Astrocyte of the spinal cord (primary cell): ENCODE measurements at regions not wholly inside any gene's neighbourhood (a gene's known extent, or its start where the extent isn't known, plus 50 kb on each side); places are given as distances from the start of the nearest gene placed in this dataset.

Experiments used
- DNase-seq: peaks from one replicate; pipeline ENCODE4 v3.0.0; 2011; ENCODE audit warnings: low read depth, low spot score
- H3K4me3 ChIP-seq: 2 replicates; pipeline ENCODE4 v1.5.1; 2011; ENCODE audit warnings: low read depth, mild to moderate bottlenecking, low read length, moderate library complexity
- in situ Hi-C: cut with HindIII; loops from 2 replicates; pipeline ENCODE4 v1.10.0; 2017; ENCODE audit warnings: low sequenced_read_pairs
- TF ChIP-seq, protein P1 (sequence below): IDR thresholded peaks from 2 replicates; pipeline ENCODE4 v1.5.1; 2012; ENCODE audit warnings: low read depth, mild to moderate bottlenecking, low read length, inconsistent platforms

DNA sequence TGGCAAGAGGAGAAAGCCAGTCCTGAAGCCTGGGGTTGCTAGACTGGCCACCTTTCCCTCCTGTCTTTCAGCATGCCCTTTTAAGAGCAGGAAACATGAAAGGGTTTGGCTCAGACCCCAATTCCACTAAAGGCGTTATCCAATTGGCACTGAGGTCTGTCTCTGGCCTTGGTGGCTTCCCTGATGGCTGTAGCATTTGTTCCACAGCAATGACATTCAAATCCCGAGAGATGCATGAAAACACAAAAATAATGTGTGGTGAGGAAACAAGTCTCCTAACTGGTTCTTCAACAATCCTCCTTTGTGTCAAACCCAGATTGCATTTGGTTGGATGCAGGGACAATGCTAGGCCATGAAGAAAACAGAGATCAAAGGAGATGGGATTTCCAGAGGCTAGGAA is 56.5 kb upstream of the ADTRP start:
- in situ Hi-C loops, result no loop called here
- H3K4me3 ChIP-seq, result no peak overlapping the region
- DNase-seq, result no peak
- TF ChIP-seq, protein P1, sequence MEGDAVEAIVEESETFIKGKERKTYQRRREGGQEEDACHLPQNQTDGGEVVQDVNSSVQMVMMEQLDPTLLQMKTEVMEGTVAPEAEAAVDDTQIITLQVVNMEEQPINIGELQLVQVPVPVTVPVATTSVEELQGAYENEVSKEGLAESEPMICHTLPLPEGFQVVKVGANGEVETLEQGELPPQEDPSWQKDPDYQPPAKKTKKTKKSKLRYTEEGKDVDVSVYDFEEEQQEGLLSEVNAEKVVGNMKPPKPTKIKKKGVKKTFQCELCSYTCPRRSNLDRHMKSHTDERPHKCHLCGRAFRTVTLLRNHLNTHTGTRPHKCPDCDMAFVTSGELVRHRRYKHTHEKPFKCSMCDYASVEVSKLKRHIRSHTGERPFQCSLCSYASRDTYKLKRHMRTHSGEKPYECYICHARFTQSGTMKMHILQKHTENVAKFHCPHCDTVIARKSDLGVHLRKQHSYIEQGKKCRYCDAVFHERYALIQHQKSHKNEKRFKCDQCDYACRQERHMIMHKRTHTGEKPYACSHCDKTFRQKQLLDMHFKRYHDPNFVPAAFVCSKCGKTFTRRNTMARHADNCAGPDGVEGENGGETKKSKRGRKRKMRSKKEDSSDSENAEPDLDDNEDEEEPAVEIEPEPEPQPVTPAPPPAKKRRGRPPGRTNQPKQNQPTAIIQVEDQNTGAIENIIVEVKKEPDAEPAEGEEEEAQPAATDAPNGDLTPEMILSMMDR, result no peak

DNA sequence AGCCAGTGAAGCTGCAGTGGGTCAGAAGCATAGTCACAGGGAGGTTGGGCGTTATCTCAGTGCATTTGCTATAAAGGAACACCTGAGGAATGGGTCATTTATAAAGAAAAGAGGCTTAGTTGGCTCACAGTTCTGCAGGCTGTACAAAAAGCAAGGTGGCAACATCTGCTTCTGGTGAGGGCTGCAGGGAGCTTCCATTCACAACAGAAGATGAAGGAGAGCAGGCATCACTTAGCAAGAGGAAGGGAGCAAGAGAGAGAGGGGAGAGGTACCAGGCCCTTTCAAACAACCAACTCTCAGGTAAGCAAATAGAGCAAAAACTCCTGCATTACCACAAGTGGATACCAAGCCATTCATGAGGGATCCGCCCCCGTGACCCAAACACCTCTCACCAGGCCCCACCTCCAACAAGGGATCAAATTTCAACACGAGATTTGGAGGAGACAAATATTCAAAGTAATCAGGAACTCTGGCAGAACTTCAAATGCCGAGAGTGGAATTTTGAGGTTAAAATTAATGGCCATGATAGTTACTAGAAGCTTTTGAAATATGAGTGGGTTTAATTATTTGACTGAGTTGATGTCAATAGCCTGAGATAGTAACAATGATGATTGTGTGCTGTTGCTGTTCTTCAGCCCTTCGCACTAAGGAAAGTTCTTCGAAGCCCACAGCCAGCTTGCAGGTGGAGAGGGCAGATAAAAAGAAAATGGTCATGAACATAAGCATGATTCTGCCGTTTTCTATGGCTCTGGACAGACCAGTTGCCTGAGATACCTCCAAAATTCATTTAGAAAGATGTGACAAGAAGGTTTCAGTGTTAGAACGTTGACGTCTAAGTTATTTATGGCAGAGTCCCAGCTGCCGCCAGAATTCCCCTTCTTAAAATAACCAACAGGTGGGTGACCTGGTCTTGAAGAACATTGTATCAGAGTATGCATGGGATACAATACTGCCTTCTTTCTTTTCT is 55.3 kb upstream of the ADTRP start:
- TF ChIP-seq, protein P1, result no peak
- no peak for DNase-seq
- H3K4me3 ChIP-seq, result no peak overlapping the region
- in situ Hi-C loops, result no loop called here

DNA sequence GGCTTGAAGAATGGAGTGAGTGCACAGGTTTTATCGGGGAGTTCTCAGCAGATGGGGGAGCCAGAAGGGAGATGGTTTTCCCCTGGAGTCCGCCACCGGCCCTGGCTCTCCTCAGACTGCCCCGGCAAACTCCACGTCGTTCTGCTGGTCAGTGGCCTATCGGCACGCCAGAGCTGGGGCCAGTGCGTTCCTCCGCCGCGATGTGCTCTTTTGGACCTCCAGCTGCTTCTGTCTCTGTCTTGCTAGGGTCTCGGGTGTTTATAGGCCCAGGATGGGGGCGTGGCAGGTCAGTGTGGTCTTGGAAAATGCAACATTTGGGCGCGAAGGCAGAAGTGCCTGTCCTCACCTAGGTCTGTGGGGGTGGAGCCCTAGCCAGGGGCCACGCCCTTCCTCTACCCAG is 53.0 kb upstream of the ADTRP start:
- H3K4me3 ChIP-seq, result no peak overlapping the region
- in situ Hi-C loops, result no loop called here
- TF ChIP-seq, protein P1, result no peak
- no peak for DNase-seq

DNA sequence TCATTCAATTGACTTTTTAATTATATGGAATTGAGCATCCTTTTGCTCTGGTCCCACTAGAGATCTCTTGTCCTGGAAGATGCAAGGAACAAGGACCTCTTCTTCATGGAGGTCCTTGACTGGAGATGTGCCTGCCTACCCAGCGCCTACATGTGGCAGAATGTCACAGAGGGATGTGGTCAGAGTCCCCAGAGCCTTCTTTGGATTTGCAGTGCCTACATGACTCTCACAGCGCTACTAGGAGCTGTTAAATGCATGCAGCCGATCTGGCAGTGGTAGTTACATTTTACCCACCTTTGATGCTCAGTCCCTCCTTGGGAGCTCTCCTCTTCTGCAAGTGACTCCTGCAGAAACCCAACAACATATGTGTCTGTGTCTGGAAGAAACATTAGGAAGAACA is 51.9 kb upstream of the ADTRP start:
- in situ Hi-C loops, result no loop called here

DNA sequence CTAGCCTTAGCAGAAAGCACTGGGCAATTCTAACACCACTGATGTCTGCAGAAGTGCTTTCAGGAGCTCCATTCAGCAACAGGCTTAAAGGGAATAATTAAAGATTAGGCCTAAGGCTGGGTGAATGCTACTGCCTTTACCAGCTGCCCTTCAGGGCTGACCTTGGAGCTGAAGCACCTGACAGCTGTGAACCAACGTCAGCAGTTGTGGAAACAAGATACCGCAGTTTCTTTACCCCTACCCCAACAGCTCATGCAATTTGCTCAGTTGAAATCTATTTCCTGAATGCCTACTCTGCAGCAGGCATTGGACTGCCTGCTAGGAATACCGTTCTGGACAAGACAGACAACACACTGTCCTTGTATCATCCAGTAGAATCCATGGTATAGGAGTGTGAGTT is 51.5 kb upstream of the ADTRP start:
- TF ChIP-seq, protein P1, result no peak
- in situ Hi-C loops, result no loop called here
- DNase-seq, result no peak
- H3K4me3 ChIP-seq, result no peak overlapping the region

More for the DNA sequence above, 51.9 kb upstream of the ADTRP start:
- H3K4me3 ChIP-seq, result no peak overlapping the region
- no peak for DNase-seq
- TF ChIP-seq, protein P1, result no peak

DNA sequence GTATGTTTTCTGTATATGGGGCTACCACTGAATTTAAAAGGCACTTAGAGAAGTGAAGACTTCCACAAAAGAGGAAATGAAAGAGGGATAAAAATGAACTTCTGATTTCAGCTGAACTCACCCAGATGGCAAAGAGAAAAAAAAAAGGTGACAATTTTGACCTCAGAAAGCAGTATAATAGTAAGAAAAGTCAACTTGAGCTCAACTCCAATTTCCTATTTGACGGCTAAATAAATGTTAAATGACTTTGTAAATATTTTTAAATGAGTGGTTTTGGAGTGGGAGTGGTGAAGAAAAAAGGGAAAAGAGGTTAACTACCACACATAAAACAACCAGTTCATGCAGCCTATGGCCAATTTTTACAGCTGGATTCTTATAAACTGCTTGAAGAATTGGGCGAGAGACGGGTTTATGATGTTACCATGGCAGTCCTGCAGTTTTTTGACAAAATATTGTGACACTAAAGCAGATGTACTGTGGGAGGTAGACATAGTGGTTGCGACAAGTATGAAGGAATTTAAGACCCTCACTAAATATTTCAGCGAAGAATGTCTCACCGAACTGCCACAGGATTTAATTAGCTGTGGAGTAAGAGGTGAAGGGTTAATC is 49.8 kb upstream of the ADTRP start:
- TF ChIP-seq, protein P1, result no peak
- DNase-seq, result no peak
- in situ Hi-C loops, result no loop called here
- H3K4me3 ChIP-seq, result no peak overlapping the region
